Peyer's patch (tissue), 4 donors: ENCODE measurements at regions not wholly inside any gene's neighbourhood (a gene's known extent, or its start where the extent isn't known, plus 50 kb on each side); places are given as distances from the start of the nearest gene placed in this dataset.
"Not testable (repeated sequence)": the region's sequence is repeated elsewhere in the genome, so short reads cannot be mapped to it uniquely, and the experiment has no call there.

Experiments used
- DNase-seq, 3 donors: peaks; one replicate each; pipeline ENCODE4 v3.0.0-alpha.2; 2017 to 2019
- H3K27ac ChIP-seq, 4 donors: fragments of 200-600 bp; sonication (generic); one replicate each; pipeline ENCODE4 v1.5.1; 2016 to 2019
- H3K27me3 ChIP-seq, 2 donors: fragments of 200-600 bp; sonication (generic); one replicate each; pipeline ENCODE4 v1.5.1; 2019
- H3K36me3 ChIP-seq, 3 donors: fragments of 200-600 bp; sonication (generic); one replicate each; pipeline ENCODE4 v1.5.1; 2016 to 2019
- H3K4me1 ChIP-seq, 4 donors: fragments of 200-600 bp; sonication (generic); one replicate each; pipeline ENCODE4 v1.5.1; 2016 to 2019
- H3K4me3 ChIP-seq, 4 donors: fragments of 200-600 bp; sonication (generic); 1 replicate in 3 of 4; 2 replicates in 1 of 4; pipeline ENCODE4 v1.5.1; 2016 to 2019; ENCODE audit warnings: mild to moderate bottlenecking in 1 of 4
- H3K9me3 ChIP-seq, 4 donors: fragments of 200-600 bp; sonication (generic); one replicate each; pipeline ENCODE4 v1.5.1; 2016 to 2019; ENCODE audit warnings: mild to moderate bottlenecking in 1 of 4
- POLR2A ChIP-seq, 2 donors: fragments of 450-650 bp; IDR thresholded peaks; one replicate each; pipeline ENCODE4 v1.5.1; 2017; ENCODE audit warnings: antibody characterized with exemption in 2 of 2, mild to moderate bottlenecking in 2 of 2, moderate library complexity in 2 of 2
- TF ChIP-seq, protein P1 (sequence below), 6 experiments: fragments of 450-650 bp in 4 of 6; fragments of 200-600 bp in 2 of 6; sonication (generic) in 1 of 6; IDR thresholded peaks; one replicate each; pipeline ENCODE4 v1.5.1; 2017 to 2019; ENCODE audit warnings: antibody characterized with exemption in 6 of 6, mild to moderate bottlenecking in 3 of 6, moderate library complexity in 1 of 6

DNA sequence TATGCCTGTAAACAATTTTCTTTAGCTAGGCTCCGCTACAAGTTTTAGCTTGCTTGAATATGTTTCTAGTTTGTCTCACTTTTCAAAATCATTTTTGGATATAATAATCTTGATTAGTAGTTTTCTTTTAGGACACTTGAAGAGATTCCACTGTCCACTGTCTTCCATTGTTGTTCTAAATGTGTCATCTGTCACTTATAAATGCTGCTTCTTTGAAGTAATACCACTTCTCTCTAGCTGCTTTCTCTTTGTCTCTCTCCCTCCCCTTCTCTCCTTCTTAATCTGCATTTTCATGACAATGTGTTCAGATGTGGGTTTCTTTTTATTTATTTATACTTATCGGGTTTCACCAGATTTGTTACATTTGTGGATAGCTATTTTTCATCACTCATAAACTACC is 73.7 kb upstream of the DPP10 start:
- Histone ChIP-seq H3K4me1 (no peaks in the 10 kb centered on the region), H3K27ac (no peak overlapping the region), H3K36me3 (no peaks in the 10 kb centered on the region), H3K9me3 (peaks cover 0 to 6% (median 0%) of the 10 kb centered on the region in 4 donors), H3K4me3 (no peak overlapping the region), H3K27me3 (no peaks in the 10 kb centered on the region)
- no peak for DNase-seq
- no peak for TF ChIP-seq POLR2A (IDR thresholded peaks at IDR 0.05)
- TF ChIP-seq, protein P1, sequence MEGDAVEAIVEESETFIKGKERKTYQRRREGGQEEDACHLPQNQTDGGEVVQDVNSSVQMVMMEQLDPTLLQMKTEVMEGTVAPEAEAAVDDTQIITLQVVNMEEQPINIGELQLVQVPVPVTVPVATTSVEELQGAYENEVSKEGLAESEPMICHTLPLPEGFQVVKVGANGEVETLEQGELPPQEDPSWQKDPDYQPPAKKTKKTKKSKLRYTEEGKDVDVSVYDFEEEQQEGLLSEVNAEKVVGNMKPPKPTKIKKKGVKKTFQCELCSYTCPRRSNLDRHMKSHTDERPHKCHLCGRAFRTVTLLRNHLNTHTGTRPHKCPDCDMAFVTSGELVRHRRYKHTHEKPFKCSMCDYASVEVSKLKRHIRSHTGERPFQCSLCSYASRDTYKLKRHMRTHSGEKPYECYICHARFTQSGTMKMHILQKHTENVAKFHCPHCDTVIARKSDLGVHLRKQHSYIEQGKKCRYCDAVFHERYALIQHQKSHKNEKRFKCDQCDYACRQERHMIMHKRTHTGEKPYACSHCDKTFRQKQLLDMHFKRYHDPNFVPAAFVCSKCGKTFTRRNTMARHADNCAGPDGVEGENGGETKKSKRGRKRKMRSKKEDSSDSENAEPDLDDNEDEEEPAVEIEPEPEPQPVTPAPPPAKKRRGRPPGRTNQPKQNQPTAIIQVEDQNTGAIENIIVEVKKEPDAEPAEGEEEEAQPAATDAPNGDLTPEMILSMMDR (IDR thresholded peaks at IDR 0.05): no peak

DNA sequence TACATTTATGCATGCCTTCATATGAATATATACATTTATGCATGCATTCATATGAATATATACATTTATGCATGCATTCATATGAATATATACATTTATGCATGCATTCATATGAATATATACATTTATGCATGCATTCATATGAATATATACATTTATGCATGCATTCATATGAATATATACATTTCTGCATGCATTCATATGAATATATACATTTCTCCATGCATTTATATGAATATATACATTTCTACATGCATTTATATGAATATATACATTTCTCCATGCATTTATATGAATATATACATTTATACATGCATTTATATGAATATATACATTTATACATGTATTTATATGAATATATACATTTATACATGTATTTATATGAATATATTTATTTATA is 70.7 kb upstream of the DPP10 start:
- not testable (repeated sequence) for H3K4me3 ChIP-seq, H3K4me1 ChIP-seq, H3K9me3 ChIP-seq, H3K27me3 ChIP-seq, H3K27ac ChIP-seq, DNase-seq, H3K36me3 ChIP-seq

DNA sequence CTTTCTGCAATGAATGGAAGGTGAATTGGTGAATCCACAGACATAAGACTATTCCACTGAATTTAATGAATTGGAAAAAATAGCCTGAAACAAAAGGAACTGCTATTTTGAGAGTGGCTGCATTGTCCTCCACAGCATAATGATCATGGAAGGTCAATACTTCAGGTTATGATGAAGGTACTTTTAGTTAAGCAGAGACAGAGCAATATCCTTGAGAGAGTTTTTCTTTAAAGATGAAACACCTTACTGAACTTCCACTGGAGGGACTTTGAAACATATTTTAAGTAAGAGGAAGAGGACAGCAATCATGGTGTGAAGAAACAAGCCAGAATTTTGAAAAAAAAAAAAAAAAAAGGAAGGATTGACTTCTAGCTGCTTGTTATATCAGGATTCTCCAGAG is 68.8 kb upstream of the DPP10 start:
- Histone ChIP-seq H3K36me3 (no peaks in the 10 kb centered on the region), H3K4me1 (no peaks in the 10 kb centered on the region), H3K27ac (no peak overlapping the region), H3K27me3 (no peaks in the 10 kb centered on the region), H3K4me3 (no peak overlapping the region), H3K9me3 (peaks cover 0 to 6% (median 0%) of the 10 kb centered on the region in 4 donors)
- TF ChIP-seq, protein P1 (IDR thresholded peaks at IDR 0.05): no peak
- no peak for TF ChIP-seq POLR2A (IDR thresholded peaks at IDR 0.05)
- DNase-seq: no peak

DNA sequence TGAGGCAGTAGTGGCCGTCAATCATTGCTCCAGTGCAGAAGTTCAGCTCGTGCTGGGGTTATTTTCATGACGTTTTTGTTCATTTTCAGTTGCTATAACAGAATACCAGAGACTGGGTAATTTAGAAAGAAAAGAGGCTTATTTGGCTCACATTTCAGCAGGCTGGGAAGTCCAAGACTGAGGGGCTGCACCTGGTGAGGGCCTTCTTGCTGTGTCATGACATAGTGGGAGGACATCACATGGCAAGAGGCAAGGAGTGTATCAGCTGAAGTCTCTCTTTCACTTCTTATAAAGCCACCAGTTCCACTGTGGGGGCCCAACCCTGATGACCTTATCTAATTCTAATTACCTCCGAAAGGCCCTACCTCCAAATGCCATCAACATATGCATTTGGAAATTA is 58.0 kb upstream of the DPP10 start:
- TF ChIP-seq, protein P1 (IDR thresholded peaks at IDR 0.05): no peak
- TF ChIP-seq POLR2A (IDR thresholded peaks at IDR 0.05): no peak
- no peaks in the 10 kb centered on the region for H3K27me3 ChIP-seq

DNA sequence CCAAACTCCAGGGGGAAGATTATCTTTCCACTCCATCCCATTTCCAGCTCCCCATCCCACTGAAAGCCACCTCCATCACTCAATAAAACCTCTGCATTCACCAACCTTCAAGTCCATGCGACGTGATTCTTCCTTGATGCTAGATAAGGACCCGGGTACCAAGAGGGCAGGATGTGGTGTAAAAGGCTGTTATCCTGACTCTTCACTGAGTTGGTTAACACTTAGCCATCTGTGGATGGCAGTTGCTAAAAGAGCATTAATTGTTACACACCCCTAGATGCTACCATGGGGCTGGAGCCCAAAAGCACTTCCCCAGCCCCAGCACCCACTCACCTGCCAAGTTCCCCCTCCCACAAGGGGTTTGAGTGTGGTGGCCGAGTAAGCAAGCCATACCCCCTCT is 53.4 kb upstream of the DPP10 start:
- no peak for DNase-seq
- Histone ChIP-seq H3K9me3 (no peaks in the 10 kb centered on the region), H3K4me3 (no peak overlapping the region)

More for the DNA sequence above, 58.0 kb upstream of the DPP10 start:
- no peaks in the 10 kb centered on the region for H3K4me1 ChIP-seq
- no peaks in the 10 kb centered on the region for H3K36me3 ChIP-seq
- H3K27ac ChIP-seq: no peak overlapping the region
- no peak overlapping the region for H3K4me3 ChIP-seq
- DNase-seq: no peak
- H3K9me3 ChIP-seq: no peaks in the 10 kb centered on the region

More for the DNA sequence above, 53.4 kb upstream of the DPP10 start:
- Histone ChIP-seq H3K27ac (no peak overlapping the region), H3K4me1 (no peaks in the 10 kb centered on the region), H3K27me3 (no peaks in the 10 kb centered on the region), H3K36me3 (no peaks in the 10 kb centered on the region)
- TF ChIP-seq POLR2A (IDR thresholded peaks at IDR 0.05): no peak
- TF ChIP-seq, protein P1 (IDR thresholded peaks at IDR 0.05): no peak
